Stimulated activated CD8-positive, alpha-beta memory T cell treated with anti-CD3 and anti-CD28 coated beads, Interleukin-4, amount 100 ng/mL, for 48 hours (primary cell): ENCODE measurements at regions not wholly inside any gene's neighbourhood (a gene's known extent, or its start where the extent isn't known, plus 50 kb on each side); places are given as distances from the start of the nearest gene placed in this dataset.
"Not testable (repeated sequence)": the region's sequence is repeated elsewhere in the genome, so short reads cannot be mapped to it uniquely, and the experiment has no call there.

ENCODE experiments used
- DNase-seq: peaks from one replicate; pipeline ENCODE4 v3.0.0-alpha.2; 2020

GRCh38 chr5:36531401-36531800 is 75.0 kb upstream of the SLC1A3 start:
- no peak for DNase-seq

GRCh38 chr5:36535378-36535777 is 71.0 kb upstream of the SLC1A3 start:
- DNase-seq = no peak

GRCh38 chr5:36535859-36536615 is 70.4 kb upstream of the SLC1A3 start:
- no peak for DNase-seq

DNA sequence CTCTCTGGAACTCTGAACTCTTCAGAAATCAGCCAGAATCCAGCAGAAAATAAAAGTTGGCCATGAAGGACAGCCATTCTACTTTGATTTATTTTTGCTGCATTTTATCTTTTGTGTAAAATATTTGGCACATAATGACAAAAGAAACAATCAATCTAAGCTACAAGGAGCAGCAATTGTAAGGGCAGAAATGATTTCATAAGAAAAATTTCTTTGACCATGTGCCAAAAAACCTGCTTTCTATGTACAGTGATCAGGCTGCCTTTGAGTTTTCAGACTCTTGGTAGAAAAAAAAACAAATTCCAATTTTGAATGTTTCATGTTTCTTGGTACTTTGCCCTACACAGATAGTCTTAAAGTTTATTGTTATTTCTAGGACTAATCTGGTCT is 69.8 kb upstream of the SLC1A3 start:
- no peak for DNase-seq

DNA sequence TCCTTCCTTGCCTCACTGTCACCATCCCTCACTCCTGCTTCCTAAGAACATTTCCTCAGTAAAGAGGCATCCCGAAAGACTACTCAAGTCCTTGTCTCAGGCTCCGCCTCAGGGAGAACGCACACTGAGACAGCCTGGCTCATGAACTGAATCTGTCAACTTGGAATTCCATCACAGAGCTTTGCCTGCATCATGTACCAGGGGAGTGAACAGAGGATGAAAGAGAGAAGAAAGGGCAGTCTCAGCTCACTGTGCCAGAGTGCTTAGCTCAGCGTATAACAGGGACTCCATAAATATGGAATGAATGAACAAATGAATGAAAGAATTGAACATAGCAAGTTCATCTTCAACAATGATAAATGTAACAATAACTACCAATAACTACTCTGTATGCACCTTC is 68.7 kb upstream of the SLC1A3 start:
- DNase-seq = no peak

GRCh38 chr5:36552651-36553393 is 53.6 kb upstream of the SLC1A3 start:
- no peak for DNase-seq

GRCh38 chr5:36555035-36555434 is 51.4 kb upstream of the SLC1A3 start:
- DNase-seq = not testable (repeated sequence)
